Caki2 (cell line): ENCODE measurements at regions not wholly inside any gene's neighbourhood (a gene's known extent, or its start where the extent isn't known, plus 50 kb on each side); places are given as distances from the start of the nearest gene placed in this dataset.

Source experiments
- DNase-seq: peaks from one replicate; pipeline ENCODE4 v3.0.0-alpha.2; 2015; ENCODE audit warnings: low read depth
- in situ Hi-C: cut with HindIII; loops from 2 replicates; pipeline ENCODE4 v1.10.0; 2016; ENCODE audit warnings: low sequenced_read_pairs, low pct_unique_long_range_greater_than_20kb, mixed read lengths

- DNase-seq = no peak
- in situ Hi-C loops = no loop called here
Observed at GRCh38 chr7:88540012-88540411, 219.5 kb upstream of the ZNF804B start.

GRCh38 chr7:88539518-88539917 lies 220.0 kb upstream of the ZNF804B start:
- in situ Hi-C loops = no loop called here

GRCh38 chr7:88523645-88524044 lies 217.0 kb upstream of the STEAP4 start:
- no peak for DNase-seq
- in situ Hi-C loops = no loop called here

More at GRCh38 chr7:88539518-88539917, 220.0 kb upstream of the ZNF804B start:
- DNase-seq = no peak

- no peak for DNase-seq
- in situ Hi-C loops = no loop called here
Observed at GRCh38 chr7:88522771-88523293, 216.1 kb upstream of the STEAP4 start.

- DNase-seq = no peak
- in situ Hi-C loops = no loop called here
Observed at GRCh38 chr7:88516429-88516828, 209.7 kb upstream of the STEAP4 start.

GRCh38 chr7:88515301-88515700 lies 208.6 kb upstream of the STEAP4 start:
- in situ Hi-C loops = no loop called here
- DNase-seq = no peak

GRCh38 chr7:88509341-88509740 lies 202.6 kb upstream of the STEAP4 start:
- no peak for DNase-seq
- in situ Hi-C loops = no loop called here

- DNase-seq = no peak
- in situ Hi-C loops = no loop called here
Observed at GRCh38 chr7:88500131-88500530, 193.4 kb upstream of the STEAP4 start.

- in situ Hi-C loops = no loop called here
- DNase-seq = no peak
Observed at GRCh38 chr7:88495881-88496725, 189.4 kb upstream of the STEAP4 start.

- in situ Hi-C loops = no loop called here
- no peak for DNase-seq
Observed at GRCh38 chr7:88492153-88492552, 185.5 kb upstream of the STEAP4 start.

GRCh38 chr7:88490874-88491273 lies 184.2 kb upstream of the STEAP4 start:
- in situ Hi-C loops = no loop called here

GRCh38 chr7:88490161-88490560 lies 183.5 kb upstream of the STEAP4 start:
- in situ Hi-C loops = no loop called here
- DNase-seq = no peak

More at GRCh38 chr7:88490874-88491273, 184.2 kb upstream of the STEAP4 start:
- DNase-seq = no peak

GRCh38 chr7:88485821-88486220 lies 179.1 kb upstream of the STEAP4 start:
- in situ Hi-C loops = no loop called here
- no peak for DNase-seq

- in situ Hi-C loops = no loop called here
- no peak for DNase-seq
Observed at GRCh38 chr7:88484551-88484950, 177.9 kb upstream of the STEAP4 start.

GRCh38 chr7:88480896-88481295 lies 174.2 kb upstream of the STEAP4 start:
- in situ Hi-C loops = no loop called here

GRCh38 chr7:88480271-88480670 lies 173.6 kb upstream of the STEAP4 start:
- DNase-seq = no peak
- in situ Hi-C loops = no loop called here

More at GRCh38 chr7:88480896-88481295, 174.2 kb upstream of the STEAP4 start:
- DNase-seq = no peak

- in situ Hi-C loops = no loop called here
Observed at GRCh38 chr7:88477976-88478375, 171.3 kb upstream of the STEAP4 start.

GRCh38 chr7:88465600-88465999 lies 158.9 kb upstream of the STEAP4 start:
- in situ Hi-C loops = no loop called here

More at GRCh38 chr7:88477976-88478375, 171.3 kb upstream of the STEAP4 start:
- DNase-seq = no peak

GRCh38 chr7:88462799-88463198 lies 156.1 kb upstream of the STEAP4 start:
- in situ Hi-C loops = no loop called here
- no peak for DNase-seq

More at GRCh38 chr7:88465600-88465999, 158.9 kb upstream of the STEAP4 start:
- DNase-seq = no peak

- DNase-seq = no peak
- in situ Hi-C loops = no loop called here
Observed at GRCh38 chr7:88460650-88461049, 154.0 kb upstream of the STEAP4 start.
